ENCODE measurements at regions not wholly inside any gene's neighbourhood (a gene's known extent, or its start where the extent isn't known, plus 50 kb on each side); places are given as distances from the start of the nearest gene placed in this dataset.

DNA sequence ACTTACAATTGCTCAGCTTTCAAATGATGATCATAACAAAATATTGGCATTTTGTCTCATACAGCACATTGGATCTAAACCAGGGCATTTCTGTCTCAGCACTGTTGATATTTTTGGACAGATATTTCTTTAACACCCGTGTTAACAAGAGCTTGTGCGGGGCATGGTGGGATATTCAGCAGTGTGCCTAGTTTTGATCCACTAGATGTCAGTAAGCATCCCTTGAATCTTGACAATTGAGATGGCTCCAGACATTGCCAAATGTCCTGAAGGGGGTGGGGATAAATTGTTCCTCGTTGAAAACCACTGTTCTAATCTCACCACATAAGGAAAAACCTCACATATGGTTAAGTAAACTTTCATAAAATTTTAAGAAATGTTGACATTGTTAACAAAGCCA lies 806.3 kb downstream of the STIM2 start:
- Histone ChIP-seq H2AFZ (ENCODE audit: low read length) (no peak overlapping the region), H4K20me1 (ENCODE audit: control insufficient read depth, extremely low read depth, insufficient read depth, low read length) (no peaks in the 10 kb centered on the region), H3K4me2 (ENCODE audit: extremely low read depth, insufficient read depth, low read length) (no peak overlapping the region), H3K36me3 (ENCODE audit: control insufficient read depth, insufficient read depth, low read length) (no peaks in the 10 kb centered on the region), H3K79me2 (ENCODE audit: control insufficient read depth, insufficient read depth, low read length) (no peaks in the 10 kb centered on the region), H3K9me3 (ENCODE audit: control insufficient read depth, insufficient read depth, low read depth, low read length) (no peaks in the 10 kb centered on the region), H3K9ac (ENCODE audit: insufficient read depth, low read length) (no peak overlapping the region), H3K4me3 (replicated peaks in 1 of 4; ENCODE audit: control extremely low read depth in 1 of 4, insufficient read depth in 1 of 4, low read depth in 3 of 4, low read length in 4 of 4) (no peak overlapping the region), H3K27me3 (ENCODE audit: control insufficient read depth, insufficient read depth, low read length) (no peaks in the 10 kb centered on the region), H3K27ac (ENCODE audit: insufficient read depth, low read length) (no peak overlapping the region), H3K4me1 (ENCODE audit: control insufficient read depth, extremely low read depth, insufficient read depth, low read length) (no peaks in the 10 kb centered on the region)
- TF ChIP-seq, protein P1, sequence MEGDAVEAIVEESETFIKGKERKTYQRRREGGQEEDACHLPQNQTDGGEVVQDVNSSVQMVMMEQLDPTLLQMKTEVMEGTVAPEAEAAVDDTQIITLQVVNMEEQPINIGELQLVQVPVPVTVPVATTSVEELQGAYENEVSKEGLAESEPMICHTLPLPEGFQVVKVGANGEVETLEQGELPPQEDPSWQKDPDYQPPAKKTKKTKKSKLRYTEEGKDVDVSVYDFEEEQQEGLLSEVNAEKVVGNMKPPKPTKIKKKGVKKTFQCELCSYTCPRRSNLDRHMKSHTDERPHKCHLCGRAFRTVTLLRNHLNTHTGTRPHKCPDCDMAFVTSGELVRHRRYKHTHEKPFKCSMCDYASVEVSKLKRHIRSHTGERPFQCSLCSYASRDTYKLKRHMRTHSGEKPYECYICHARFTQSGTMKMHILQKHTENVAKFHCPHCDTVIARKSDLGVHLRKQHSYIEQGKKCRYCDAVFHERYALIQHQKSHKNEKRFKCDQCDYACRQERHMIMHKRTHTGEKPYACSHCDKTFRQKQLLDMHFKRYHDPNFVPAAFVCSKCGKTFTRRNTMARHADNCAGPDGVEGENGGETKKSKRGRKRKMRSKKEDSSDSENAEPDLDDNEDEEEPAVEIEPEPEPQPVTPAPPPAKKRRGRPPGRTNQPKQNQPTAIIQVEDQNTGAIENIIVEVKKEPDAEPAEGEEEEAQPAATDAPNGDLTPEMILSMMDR (conservative IDR thresholded peaks at IDR 0.05 in 1 of 2, IDR thresholded peaks at IDR 0.05 in 1 of 2; ENCODE audit: low read depth in 1 of 2, low read length in 2 of 2) = no peak
- TF ChIP-seq EZH2 (IDR thresholded peaks at IDR 0.05; ENCODE audit: low read length, missing control alignments) = no peak
- peak in 1 of 2 donors; percentile 18 for DNase-seq (ENCODE audit: low read depth in 2 of 2)

DNA sequence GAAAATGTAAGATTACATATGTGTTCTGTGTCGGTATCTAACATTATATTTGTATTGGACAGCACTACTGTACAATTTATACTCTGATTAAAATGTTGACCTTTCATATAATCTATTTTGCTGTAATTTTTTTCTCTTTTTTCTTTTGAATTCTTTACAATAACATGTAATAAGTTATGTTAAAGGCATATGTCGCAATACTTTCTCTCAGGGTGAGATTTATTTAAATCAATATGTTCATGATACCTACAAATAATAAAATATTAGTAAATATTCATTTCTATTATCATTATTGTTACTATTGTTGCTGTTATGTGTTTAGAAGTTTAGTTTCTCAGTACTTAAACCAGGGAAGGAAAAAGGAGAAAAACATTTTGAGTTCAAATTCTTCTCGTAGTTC lies 807.4 kb downstream of the STIM2 start:
- DNase-seq (ENCODE audit: low read depth in 2 of 2) = no peak
- Histone ChIP-seq H3K27me3 (ENCODE audit: control insufficient read depth, insufficient read depth, low read length) (no peaks in the 10 kb centered on the region), H3K4me1 (ENCODE audit: control insufficient read depth, extremely low read depth, insufficient read depth, low read length) (no peaks in the 10 kb centered on the region), H4K20me1 (ENCODE audit: control insufficient read depth, extremely low read depth, insufficient read depth, low read length) (no peaks in the 10 kb centered on the region), H2AFZ (ENCODE audit: low read length) (no peak overlapping the region), H3K9ac (ENCODE audit: insufficient read depth, low read length) (no peak overlapping the region), H3K36me3 (ENCODE audit: control insufficient read depth, insufficient read depth, low read length) (no peaks in the 10 kb centered on the region), H3K4me3 (replicated peaks in 1 of 4; ENCODE audit: control extremely low read depth in 1 of 4, insufficient read depth in 1 of 4, low read depth in 3 of 4, low read length in 4 of 4) (no peak overlapping the region), H3K79me2 (ENCODE audit: control insufficient read depth, insufficient read depth, low read length) (no peaks in the 10 kb centered on the region), H3K27ac (ENCODE audit: insufficient read depth, low read length) (no peak overlapping the region), H3K4me2 (ENCODE audit: extremely low read depth, insufficient read depth, low read length) (no peak overlapping the region), H3K9me3 (ENCODE audit: control insufficient read depth, insufficient read depth, low read depth, low read length) (no peaks in the 10 kb centered on the region)
- TF ChIP-seq, protein P1 (conservative IDR thresholded peaks at IDR 0.05 in 1 of 2, IDR thresholded peaks at IDR 0.05 in 1 of 2; ENCODE audit: low read depth in 1 of 2, low read length in 2 of 2) = no peak
- no peak for TF ChIP-seq EZH2 (IDR thresholded peaks at IDR 0.05; ENCODE audit: low read length, missing control alignments)

DNA sequence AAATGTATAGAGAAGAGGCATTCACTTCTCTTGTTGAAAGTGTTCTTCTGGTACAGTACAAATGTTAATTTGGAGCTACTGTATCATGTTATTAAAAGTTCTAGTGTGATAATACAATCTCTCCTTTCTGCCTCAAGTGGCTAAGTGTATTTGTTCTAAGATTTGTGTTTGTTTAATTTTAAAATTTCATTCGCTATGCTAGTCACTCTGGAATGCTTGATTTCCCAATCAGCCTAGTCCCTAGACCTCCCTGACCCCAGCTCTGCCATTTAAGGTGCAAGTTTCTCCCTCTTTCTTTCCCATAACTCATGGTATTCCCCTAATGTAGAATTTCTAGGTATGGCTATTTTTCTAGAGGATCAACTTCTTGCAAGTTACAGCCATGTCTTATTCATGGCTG lies 817.4 kb downstream of the STIM2 start:
- Histone ChIP-seq H3K79me2 (ENCODE audit: control insufficient read depth, insufficient read depth, low read length) (no peaks in the 10 kb centered on the region), H2AFZ (ENCODE audit: low read length) (no peak overlapping the region), H3K4me2 (ENCODE audit: extremely low read depth, insufficient read depth, low read length) (no peak overlapping the region), H3K27me3 (ENCODE audit: control insufficient read depth, insufficient read depth, low read length) (no peaks in the 10 kb centered on the region), H3K4me3 (replicated peaks in 1 of 4; ENCODE audit: control extremely low read depth in 1 of 4, insufficient read depth in 1 of 4, low read depth in 3 of 4, low read length in 4 of 4) (no peak overlapping the region), H3K9me3 (ENCODE audit: control insufficient read depth, insufficient read depth, low read depth, low read length) (no peaks in the 10 kb centered on the region), H4K20me1 (ENCODE audit: control insufficient read depth, extremely low read depth, insufficient read depth, low read length) (no peaks in the 10 kb centered on the region), H3K9ac (ENCODE audit: insufficient read depth, low read length) (no peak overlapping the region), H3K27ac (ENCODE audit: insufficient read depth, low read length) (no peak overlapping the region), H3K36me3 (ENCODE audit: control insufficient read depth, insufficient read depth, low read length) (no peaks in the 10 kb centered on the region), H3K4me1 (ENCODE audit: control insufficient read depth, extremely low read depth, insufficient read depth, low read length) (no peaks in the 10 kb centered on the region)
- TF ChIP-seq EZH2 (IDR thresholded peaks at IDR 0.05; ENCODE audit: low read length, missing control alignments) = no peak
- TF ChIP-seq, protein P1 (conservative IDR thresholded peaks at IDR 0.05 in 1 of 2, IDR thresholded peaks at IDR 0.05 in 1 of 2; ENCODE audit: low read depth in 1 of 2, low read length in 2 of 2) = no peak
- no peak for DNase-seq (ENCODE audit: low read depth in 2 of 2)

All from fibroblast of lung (primary cell).